Activated CD8-positive, alpha-beta memory T cell treated with anti-CD3 and anti-CD28 coated beads, Interleukin-2, amount 10 ng/mL, durations not matched to agents 7 days and 5 days (primary cell): ENCODE measurements at regions not wholly inside any gene's neighbourhood (a gene's known extent, or its start where the extent isn't known, plus 50 kb on each side); places are given as distances from the start of the nearest gene placed in this dataset.

Source experiments
- ATAC-seq: fragments of 150-1000 bp; cut with Tn5 transposase; one replicate; pipeline ENCODE4 v1.10.0; 2021; ENCODE audit warnings: moderate library complexity
- CTCF ChIA-PET: fragments of 350-600 bp; sonication (Branson Sonifier 250); formaldehyde crosslinking; loops from one replicate; lab custom pipeline; 2021; ENCODE audit warnings: antibody characterized with exemption; lab: Charles Lee
- DNase-seq: peaks from one replicate; pipeline ENCODE4 v3.0.0-alpha.2; 2020
- H3K27ac Mint-ChIP-seq: one replicate; pipeline ENCODE4 v1.8.0; 2021; ENCODE audit warnings: mild to moderate bottlenecking, mixed read lengths
- H3K27me3 Mint-ChIP-seq: one replicate; pipeline ENCODE4 v1.8.0; 2021; ENCODE audit warnings: mixed read lengths
- H3K36me3 Mint-ChIP-seq: one replicate; pipeline ENCODE4 v1.8.0; 2021; ENCODE audit warnings: mild to moderate bottlenecking, mixed read lengths
- H3K4me1 Mint-ChIP-seq: one replicate; pipeline ENCODE4 v1.8.0; 2021; ENCODE audit warnings: mixed read lengths
- H3K4me3 Mint-ChIP-seq: one replicate; pipeline ENCODE4 v1.8.0; 2021; ENCODE audit warnings: mild to moderate bottlenecking, moderate library complexity, mixed read lengths
- H3K9me3 Mint-ChIP-seq: one replicate; pipeline ENCODE4 v1.8.0; 2022; ENCODE audit warnings: low read depth, mixed read lengths

DNA sequence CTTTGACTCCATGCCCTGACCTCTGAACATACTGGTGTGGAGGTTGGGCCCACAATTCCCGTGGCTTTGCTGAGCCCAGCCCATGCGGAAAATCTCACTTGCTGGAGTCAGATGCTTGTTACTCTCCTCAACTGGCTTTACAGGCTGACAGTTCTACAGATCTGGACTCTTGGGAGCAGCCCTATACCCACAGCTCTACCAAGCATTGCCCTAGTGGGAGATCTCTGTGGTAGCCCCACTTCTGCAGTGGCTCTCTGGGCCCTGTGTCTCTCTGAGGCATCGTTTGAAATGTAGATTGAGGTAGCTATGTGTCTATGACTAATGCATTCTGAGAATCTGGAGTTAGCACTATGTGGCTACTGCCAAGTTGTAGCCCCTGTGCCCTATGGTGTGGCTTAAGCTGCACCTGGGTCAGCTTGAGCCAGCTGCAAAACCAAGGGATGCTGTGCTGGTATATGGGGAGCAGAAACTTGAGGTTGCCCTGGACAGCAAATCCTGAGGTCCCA, 625.8 kb upstream of the ALCAM start:
- ATAC-seq (no peak), DNase-seq (no peak)
- H3K27me3 Mint-ChIP-seq = no peaks in the 10 kb centered on the region
- no peak overlapping the region for H3K4me3 Mint-ChIP-seq
- CTCF ChIA-PET = no interaction called here
- no peaks in the 10 kb centered on the region for H3K36me3 Mint-ChIP-seq
- no peaks in the 10 kb centered on the region for H3K4me1 Mint-ChIP-seq
- H3K27ac Mint-ChIP-seq = no peak overlapping the region
- no peaks in the 10 kb centered on the region for H3K9me3 Mint-ChIP-seq

GRCh38 chr3:104742044-104742443, 624.7 kb upstream of the ALCAM start:
- CTCF ChIA-PET = no interaction called here
- H3K36me3 Mint-ChIP-seq = no peaks in the 10 kb centered on the region
- H3K9me3 Mint-ChIP-seq = no peaks in the 10 kb centered on the region
- no peaks in the 10 kb centered on the region for H3K27me3 Mint-ChIP-seq
- no peak for ATAC-seq
- H3K4me3 Mint-ChIP-seq = no peak overlapping the region
- no peak for DNase-seq
- H3K27ac Mint-ChIP-seq = no peak overlapping the region
- no peaks in the 10 kb centered on the region for H3K4me1 Mint-ChIP-seq

GRCh38 chr3:104745313-104745712, 621.4 kb upstream of the ALCAM start:
- Mint-ChIP-seq H3K4me3 (no peak overlapping the region), H3K27ac (no peak overlapping the region), H3K36me3 (no peaks in the 10 kb centered on the region), H3K9me3 (no peaks in the 10 kb centered on the region), H3K4me1 (no peaks in the 10 kb centered on the region), H3K27me3 (no peaks in the 10 kb centered on the region)
- CTCF ChIA-PET = no interaction called here
- ATAC-seq (no peak), DNase-seq (no peak)

DNA sequence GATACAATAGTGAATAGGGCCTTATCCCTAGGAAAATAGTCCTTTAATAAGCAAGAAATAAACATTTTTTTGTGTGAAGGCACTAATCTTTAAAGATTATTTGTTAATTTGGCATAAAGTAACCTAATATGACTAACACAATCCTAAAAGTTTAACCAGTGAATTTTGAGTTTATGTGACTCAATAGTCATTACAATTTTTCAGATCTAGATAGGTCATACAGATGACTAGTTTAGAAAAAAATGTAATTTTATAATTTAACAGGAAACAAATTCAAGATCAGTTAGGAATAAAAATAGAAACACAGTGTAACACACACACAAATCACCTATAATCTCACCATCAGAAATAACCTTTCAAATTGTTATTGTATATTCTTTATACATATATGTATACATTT, 620.7 kb upstream of the ALCAM start:
- no peaks in the 10 kb centered on the region for H3K27me3 Mint-ChIP-seq
- no peaks in the 10 kb centered on the region for H3K9me3 Mint-ChIP-seq
- DNase-seq (no peak), ATAC-seq (no peak)
- no peak overlapping the region for H3K4me3 Mint-ChIP-seq
- CTCF ChIA-PET = no interaction called here
- no peak overlapping the region for H3K27ac Mint-ChIP-seq
- no peaks in the 10 kb centered on the region for H3K4me1 Mint-ChIP-seq
- no peaks in the 10 kb centered on the region for H3K36me3 Mint-ChIP-seq

DNA sequence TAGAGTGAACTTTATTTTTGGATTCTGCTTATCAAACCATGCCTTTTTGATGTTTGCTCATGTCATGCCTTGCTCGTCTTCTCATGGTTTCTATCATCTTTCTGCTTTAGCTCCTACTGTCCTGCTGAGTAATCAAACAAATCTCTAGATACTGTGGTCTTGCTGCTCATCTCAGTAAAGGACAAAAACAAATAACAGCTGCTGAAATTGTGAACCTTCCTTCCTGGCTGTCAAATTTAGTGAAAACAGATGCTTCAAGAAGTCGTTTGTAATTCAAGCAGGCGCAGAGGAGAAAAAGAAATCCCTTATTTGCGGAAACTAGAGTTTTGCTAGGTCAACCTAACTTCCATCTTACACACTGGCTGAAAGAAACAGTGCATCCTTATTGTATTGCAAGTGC, 616.1 kb upstream of the ALCAM start:
- CTCF ChIA-PET = no interaction called here
- H3K4me1 Mint-ChIP-seq = no peaks in the 10 kb centered on the region
- no peak for ATAC-seq
- H3K27ac Mint-ChIP-seq = no peak overlapping the region
- no peaks in the 10 kb centered on the region for H3K27me3 Mint-ChIP-seq
- no peaks in the 10 kb centered on the region for H3K36me3 Mint-ChIP-seq
- H3K9me3 Mint-ChIP-seq = no peaks in the 10 kb centered on the region
- no peak overlapping the region for H3K4me3 Mint-ChIP-seq
- no peak for DNase-seq

DNA sequence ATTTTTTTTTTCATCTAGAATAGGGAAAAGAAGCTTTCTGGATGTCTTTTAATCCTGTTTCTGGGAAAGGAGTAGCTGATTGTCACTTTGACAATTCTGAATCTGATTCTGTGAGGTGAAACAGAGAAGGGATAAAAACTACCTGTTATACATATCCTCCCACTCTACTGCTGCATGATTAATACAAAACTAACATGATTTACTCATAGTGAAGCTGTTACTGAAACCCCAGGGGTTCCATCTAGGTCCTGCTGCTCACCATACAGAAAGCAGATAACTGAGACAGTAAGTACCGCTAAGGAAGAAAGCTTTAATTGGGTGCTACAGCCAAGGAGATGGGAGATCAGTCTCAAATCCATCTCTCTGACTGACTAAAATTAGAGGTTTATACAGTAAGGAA, 610.9 kb upstream of the ALCAM start:
- H3K4me1 Mint-ChIP-seq = no peaks in the 10 kb centered on the region

DNA sequence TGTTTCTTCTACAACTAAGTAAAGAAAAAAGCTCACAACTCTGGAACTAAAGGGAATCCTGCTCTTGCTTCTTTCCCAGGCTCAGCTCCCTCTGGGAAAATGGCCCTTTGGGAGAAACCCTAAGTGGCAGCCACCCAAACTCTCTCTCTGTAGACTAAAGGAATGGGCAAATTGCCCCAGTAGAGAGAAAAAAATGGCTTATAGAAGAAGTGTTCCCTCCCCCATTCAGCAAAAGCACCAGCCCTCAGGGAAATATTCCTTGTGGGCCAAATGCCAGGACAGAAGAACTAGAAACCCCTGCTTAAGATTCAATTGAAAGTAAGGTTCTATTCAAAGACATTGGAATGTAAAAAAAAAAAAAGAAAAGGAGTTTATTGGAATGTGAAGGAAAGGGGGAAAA, 603.7 kb upstream of the ALCAM start:
- Mint-ChIP-seq H3K36me3 (no peaks in the 10 kb centered on the region), H3K9me3 (no peaks in the 10 kb centered on the region), H3K4me3 (no peak overlapping the region), H3K27ac (no peak overlapping the region), H3K4me1 (no peaks in the 10 kb centered on the region), H3K27me3 (no peaks in the 10 kb centered on the region)
- DNase-seq = no peak
- CTCF ChIA-PET = no interaction called here
- no peak for ATAC-seq

More for the DNA sequence above, 610.9 kb upstream of the ALCAM start:
- CTCF ChIA-PET = no interaction called here
- peaks cover 2% of the 10 kb centered on the region for H3K9me3 Mint-ChIP-seq
- H3K36me3 Mint-ChIP-seq = no peaks in the 10 kb centered on the region
- ATAC-seq (no peak), DNase-seq (no peak)
- H3K27ac Mint-ChIP-seq = no peak overlapping the region
- H3K4me3 Mint-ChIP-seq = no peak overlapping the region
- H3K27me3 Mint-ChIP-seq = no peaks in the 10 kb centered on the region

DNA sequence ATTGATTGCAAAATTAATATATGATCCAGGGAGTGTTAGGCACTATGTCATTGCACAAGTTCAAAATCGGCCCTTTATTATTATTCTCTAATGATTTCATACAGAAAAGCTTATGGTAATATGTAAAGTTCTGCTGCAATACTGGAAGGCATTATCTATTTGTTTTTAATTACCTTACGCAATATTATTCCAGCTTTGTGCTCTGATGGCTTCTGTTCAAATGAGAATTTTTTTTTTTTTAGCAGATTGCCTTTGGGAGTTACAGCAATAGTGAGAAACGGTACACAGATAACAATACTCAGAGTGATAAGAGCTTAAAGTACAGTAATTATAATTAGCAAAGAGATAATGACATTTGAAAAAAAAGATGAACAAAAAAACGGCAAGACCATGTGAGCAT, 602.2 kb upstream of the ALCAM start:
- DNase-seq (no peak), ATAC-seq (no peak)
- Mint-ChIP-seq H3K36me3 (no peaks in the 10 kb centered on the region), H3K9me3 (no peaks in the 10 kb centered on the region), H3K4me3 (no peak overlapping the region), H3K4me1 (no peaks in the 10 kb centered on the region), H3K27ac (no peak overlapping the region), H3K27me3 (no peaks in the 10 kb centered on the region)
- CTCF ChIA-PET = no interaction called here

GRCh38 chr3:104768886-104769285, 597.8 kb upstream of the ALCAM start:
- no peaks in the 10 kb centered on the region for H3K36me3 Mint-ChIP-seq
- no peak overlapping the region for H3K27ac Mint-ChIP-seq
- DNase-seq = no peak
- H3K27me3 Mint-ChIP-seq = no peaks in the 10 kb centered on the region
- H3K9me3 Mint-ChIP-seq = no peaks in the 10 kb centered on the region
- ATAC-seq = no peak
- H3K4me3 Mint-ChIP-seq = no peak overlapping the region
- CTCF ChIA-PET = no interaction called here
- no peaks in the 10 kb centered on the region for H3K4me1 Mint-ChIP-seq

DNA sequence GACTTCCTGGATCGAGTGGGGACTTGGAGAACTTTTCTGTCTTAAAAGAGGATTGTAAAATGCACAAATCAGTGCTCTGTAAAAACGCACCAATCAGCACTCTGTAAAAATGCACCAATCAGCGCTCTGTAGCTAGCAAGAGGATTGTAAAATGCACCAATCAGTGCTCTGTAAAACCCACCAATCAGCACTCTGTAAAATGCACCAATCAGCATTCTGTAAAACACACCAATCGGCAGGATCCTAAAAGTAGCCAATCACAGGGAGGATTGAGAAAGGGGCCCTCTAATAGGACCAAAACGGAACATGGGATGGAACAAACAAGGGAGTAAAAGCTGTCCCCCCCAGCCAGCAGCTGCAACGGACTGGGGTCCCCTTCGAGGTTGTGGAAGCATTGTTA, 587.4 kb upstream of the ALCAM start:
- no peaks in the 10 kb centered on the region for H3K4me1 Mint-ChIP-seq
- no peaks in the 10 kb centered on the region for H3K27me3 Mint-ChIP-seq
- H3K27ac Mint-ChIP-seq = no peak overlapping the region
- CTCF ChIA-PET = no interaction called here
- no peak overlapping the region for H3K4me3 Mint-ChIP-seq
- DNase-seq (no peak), ATAC-seq (no peak)
- H3K36me3 Mint-ChIP-seq = no peaks in the 10 kb centered on the region
- H3K9me3 Mint-ChIP-seq = no peaks in the 10 kb centered on the region

GRCh38 chr3:104781112-104781511, 585.6 kb upstream of the ALCAM start:
- H3K4me3 Mint-ChIP-seq = no peak overlapping the region
- DNase-seq = no peak
- no peak for ATAC-seq
- H3K27ac Mint-ChIP-seq = no peak overlapping the region
- H3K36me3 Mint-ChIP-seq = no peaks in the 10 kb centered on the region
- H3K4me1 Mint-ChIP-seq = no peaks in the 10 kb centered on the region
- no peaks in the 10 kb centered on the region for H3K27me3 Mint-ChIP-seq
- no peaks in the 10 kb centered on the region for H3K9me3 Mint-ChIP-seq
- CTCF ChIA-PET = no interaction called here

GRCh38 chr3:104785947-104786346, 580.8 kb upstream of the ALCAM start:
- Mint-ChIP-seq H3K27ac (no peak overlapping the region), H3K36me3 (no peaks in the 10 kb centered on the region), H3K4me3 (no peak overlapping the region), H3K4me1 (no peaks in the 10 kb centered on the region), H3K27me3 (no peaks in the 10 kb centered on the region), H3K9me3 (no peaks in the 10 kb centered on the region)
- CTCF ChIA-PET = no interaction called here
- no peak for ATAC-seq
- no peak for DNase-seq

GRCh38 chr3:104787306-104787705, 579.4 kb upstream of the ALCAM start:
- Mint-ChIP-seq H3K27me3 (no peaks in the 10 kb centered on the region), H3K27ac (no peak overlapping the region), H3K4me3 (no peak overlapping the region), H3K36me3 (no peaks in the 10 kb centered on the region), H3K9me3 (no peaks in the 10 kb centered on the region), H3K4me1 (no peaks in the 10 kb centered on the region)
- DNase-seq (no peak), ATAC-seq (no peak)
- CTCF ChIA-PET = no interaction called here

DNA sequence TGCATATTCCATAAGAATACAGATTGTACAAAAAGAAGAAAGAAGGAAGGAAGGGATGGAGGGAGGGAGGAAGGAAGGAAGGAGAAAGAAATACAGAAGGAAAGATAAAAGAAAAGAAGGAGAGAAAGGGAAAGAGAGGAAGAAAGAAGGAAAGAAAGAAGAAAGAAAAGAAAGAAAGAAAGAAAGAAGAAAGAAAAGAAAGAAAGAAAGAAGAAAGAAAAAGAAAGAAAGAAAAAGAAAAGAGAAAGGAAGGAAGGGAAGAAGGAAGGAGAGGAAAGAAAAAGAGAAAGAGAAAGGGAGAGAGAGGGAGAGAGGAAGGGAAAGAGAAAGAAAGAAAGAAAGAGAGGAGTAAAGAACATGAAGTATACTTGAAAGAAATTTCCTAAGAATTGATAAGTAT, 577.9 kb upstream of the ALCAM start:
- no peak for ATAC-seq
- Mint-ChIP-seq H3K36me3 (no peaks in the 10 kb centered on the region), H3K4me1 (no peaks in the 10 kb centered on the region), H3K27me3 (no peaks in the 10 kb centered on the region), H3K27ac (no peak overlapping the region), H3K9me3 (no peaks in the 10 kb centered on the region), H3K4me3 (no peak overlapping the region)
- DNase-seq = no peak
- CTCF ChIA-PET = no interaction called here

DNA sequence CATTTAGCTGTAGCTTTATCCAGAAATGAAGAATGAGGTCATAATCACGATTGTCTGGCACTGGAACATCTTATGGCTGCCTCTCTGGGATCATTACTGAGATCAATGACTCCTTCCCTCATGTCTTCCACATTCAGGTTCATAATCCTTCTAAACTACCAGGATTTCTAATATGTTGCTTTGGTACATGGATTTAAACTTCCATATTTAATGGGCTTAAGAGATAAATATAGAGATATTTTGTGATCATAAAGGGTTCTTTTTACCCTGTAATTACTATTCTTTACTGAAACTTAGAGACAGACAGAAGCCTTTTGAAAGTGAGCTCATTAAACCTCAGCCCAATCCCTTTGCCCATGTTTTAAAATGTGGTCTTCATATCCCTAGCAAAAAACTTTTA, 575.4 kb upstream of the ALCAM start:
- no peak for ATAC-seq
- H3K27ac Mint-ChIP-seq = no peak overlapping the region
- no peaks in the 10 kb centered on the region for H3K36me3 Mint-ChIP-seq
- H3K9me3 Mint-ChIP-seq = no peaks in the 10 kb centered on the region
- H3K4me3 Mint-ChIP-seq = no peak overlapping the region
- no peaks in the 10 kb centered on the region for H3K27me3 Mint-ChIP-seq
- no peaks in the 10 kb centered on the region for H3K4me1 Mint-ChIP-seq
- CTCF ChIA-PET = no interaction called here
- DNase-seq = no peak
